GM21825 (cell line): ENCODE measurements at regions not wholly inside any gene's neighbourhood (a gene's known extent, or its start where the extent isn't known, plus 50 kb on each side); places are given as distances from the start of the nearest gene placed in this dataset.
"Not testable (repeated sequence)": the region's sequence is repeated elsewhere in the genome, so short reads cannot be mapped to it uniquely, and the experiment has no call there.

Experiments
- ATAC-seq: cut with Tn5 transposase; IDR thresholded peaks from one replicate; pipeline ENCODE4 v1.9.1; 2021; ENCODE audit warnings: mild to moderate bottlenecking, moderate library complexity; ENCODE audit not compliant: unreplicated experiment

GRCh38 chr9:65422966-65423690 is 138.1 kb upstream of the FOXD4L5 start:
- not testable (repeated sequence) for ATAC-seq

DNA sequence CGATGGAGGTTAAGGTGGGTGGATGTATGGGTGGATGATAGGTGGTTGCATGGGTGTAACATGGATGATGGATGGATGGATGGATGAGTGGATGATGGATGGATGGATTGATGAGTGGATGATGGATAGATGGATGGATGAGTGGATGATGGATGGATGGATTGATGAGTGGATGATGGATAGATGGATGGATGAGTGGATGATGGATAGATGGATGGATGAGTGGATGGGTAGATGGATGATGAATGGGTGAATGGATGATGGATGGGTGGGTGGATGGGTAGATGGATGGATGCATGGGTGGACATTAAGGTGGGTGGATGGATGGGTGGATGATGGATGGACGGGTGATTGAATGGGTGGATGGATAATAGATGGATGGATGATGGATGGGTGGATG is 136.5 kb upstream of the FOXD4L5 start:
- not testable (repeated sequence) for ATAC-seq

DNA sequence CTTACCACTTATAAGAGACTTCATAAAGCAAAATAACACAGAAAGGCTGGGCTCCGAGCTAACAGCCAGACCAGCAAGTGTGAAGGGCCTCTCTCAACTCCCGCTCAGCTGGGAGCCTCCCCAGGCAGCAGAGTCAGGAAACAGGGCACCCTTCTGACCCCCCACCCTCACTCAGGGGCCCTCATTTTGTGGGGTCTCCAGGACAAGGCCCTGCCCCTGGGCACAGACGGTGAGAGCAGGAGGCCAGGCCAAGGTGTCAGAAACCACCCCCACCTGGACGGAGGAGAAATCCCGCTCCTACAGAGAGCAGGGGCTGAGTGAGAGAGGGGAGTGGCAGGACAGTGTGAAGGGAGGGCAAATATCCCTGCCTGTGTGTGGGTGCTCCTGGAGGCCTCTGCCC is 135.8 kb upstream of the FOXD4L5 start:
- ATAC-seq: no peak

GRCh38 chr9:65418966-65419365 is 134.0 kb upstream of the FOXD4L5 start:
- not testable (repeated sequence) for ATAC-seq

GRCh38 chr9:65416948-65417347 is 131.9 kb upstream of the FOXD4L5 start:
- not testable (repeated sequence) for ATAC-seq

GRCh38 chr9:65414249-65414648 is 129.2 kb upstream of the FOXD4L5 start:
- ATAC-seq: not testable (repeated sequence)

- ATAC-seq: not testable (repeated sequence)
Observed at GRCh38 chr9:65413371-65413770, 128.4 kb upstream of the FOXD4L5 start.

- no peak for ATAC-seq
Observed at GRCh38 chr9:65411901-65412300, 126.9 kb upstream of the FOXD4L5 start.

- ATAC-seq: no peak
Observed at GRCh38 chr9:65411336-65411735, 126.3 kb upstream of the FOXD4L5 start.

- no peak for ATAC-seq
Observed at GRCh38 chr9:65410926-65411325, 125.9 kb upstream of the FOXD4L5 start.

DNA sequence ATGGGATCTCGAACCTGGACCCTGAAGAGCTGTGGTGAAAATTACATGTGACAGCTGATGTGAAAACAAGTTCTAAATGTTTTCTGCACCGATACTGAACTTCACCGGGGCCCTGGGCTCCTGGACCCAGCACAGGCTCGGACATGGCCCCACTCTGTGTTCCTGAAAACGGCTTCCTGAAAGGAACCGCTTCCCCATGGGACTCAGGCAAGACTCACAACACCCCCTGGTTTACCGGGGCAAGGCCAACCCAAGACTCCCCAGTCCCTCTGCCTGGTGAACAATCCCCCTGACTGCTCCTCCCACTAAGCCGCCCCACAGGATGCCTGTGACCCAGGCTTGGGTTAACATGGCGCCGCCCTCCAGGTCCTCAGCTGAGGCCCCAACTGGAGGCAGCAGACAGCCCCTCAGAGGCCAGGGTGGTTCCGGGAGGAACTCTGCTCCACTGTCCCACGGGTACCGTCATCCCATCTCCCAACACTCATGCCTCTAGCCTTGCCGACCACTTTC is 124.5 kb upstream of the FOXD4L5 start:
- no peak for ATAC-seq

- not testable (repeated sequence) for ATAC-seq
Observed at GRCh38 chr9:65408806-65409205, 123.8 kb upstream of the FOXD4L5 start.

DNA sequence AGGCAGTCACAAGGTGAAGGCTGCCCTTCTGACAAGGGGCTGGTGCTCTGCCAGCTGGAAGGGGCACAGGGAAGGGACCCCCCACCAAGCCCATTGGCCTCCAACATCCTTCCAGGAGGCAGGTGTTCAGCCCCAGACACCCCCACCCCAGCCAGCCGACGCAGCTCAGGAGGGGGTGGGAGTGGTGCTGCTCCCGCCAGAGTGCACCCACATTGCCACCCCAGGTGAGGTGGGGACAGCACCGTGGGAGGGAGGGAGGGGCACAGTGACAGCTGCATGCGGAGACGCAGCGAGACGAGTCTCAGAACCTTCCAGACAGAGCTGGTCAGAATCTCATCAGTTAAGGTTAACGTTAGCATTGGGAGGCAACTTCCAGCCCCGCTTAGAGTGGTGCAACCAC is 121.6 kb upstream of the FOXD4L5 start:
- not testable (repeated sequence) for ATAC-seq

DNA sequence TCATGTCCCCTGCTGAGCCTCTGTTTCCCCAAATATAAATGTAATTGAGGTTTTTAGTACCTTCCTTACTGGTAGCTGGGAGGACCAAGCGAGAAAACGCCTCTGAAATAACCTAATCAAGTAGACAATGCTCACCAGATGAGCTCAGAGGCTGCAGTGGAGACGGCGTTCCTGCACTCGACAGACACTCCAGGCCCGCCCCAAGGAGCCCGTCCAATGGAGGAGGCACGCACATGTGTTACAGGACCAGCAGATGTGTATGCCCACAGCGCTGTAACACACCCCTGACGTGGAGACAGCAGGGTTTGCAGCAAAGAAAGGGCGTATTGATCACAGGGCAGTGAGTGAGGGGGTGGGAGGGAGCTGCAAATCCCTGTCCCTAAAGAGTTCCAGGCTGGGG is 120.8 kb upstream of the FOXD4L5 start:
- not testable (repeated sequence) for ATAC-seq

- no peak for ATAC-seq
Observed at GRCh38 chr9:65405253-65405652, 120.2 kb upstream of the FOXD4L5 start.

GRCh38 chr9:65404232-65405006 is 119.4 kb upstream of the FOXD4L5 start:
- no peak for ATAC-seq

DNA sequence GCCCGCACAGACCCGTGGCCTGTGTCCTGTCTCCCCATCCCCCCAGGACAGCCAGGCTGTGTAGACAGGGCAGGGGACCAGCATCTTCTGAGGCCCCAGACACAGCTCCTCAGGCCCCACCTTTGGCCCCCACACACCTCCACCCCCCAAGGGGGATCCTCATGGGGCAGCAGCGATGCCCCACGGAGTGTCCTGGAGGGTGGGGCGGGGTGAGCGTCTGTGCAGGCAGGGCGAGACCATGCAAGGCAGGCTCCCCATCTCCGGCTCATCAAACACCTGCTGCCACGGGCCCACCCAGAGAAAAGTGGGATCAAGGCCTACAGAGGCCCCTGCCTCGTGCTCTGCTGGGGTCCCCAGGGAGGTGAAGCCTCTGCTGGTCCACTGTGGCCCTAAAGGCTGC is 118.7 kb upstream of the FOXD4L5 start:
- no peak for ATAC-seq

DNA sequence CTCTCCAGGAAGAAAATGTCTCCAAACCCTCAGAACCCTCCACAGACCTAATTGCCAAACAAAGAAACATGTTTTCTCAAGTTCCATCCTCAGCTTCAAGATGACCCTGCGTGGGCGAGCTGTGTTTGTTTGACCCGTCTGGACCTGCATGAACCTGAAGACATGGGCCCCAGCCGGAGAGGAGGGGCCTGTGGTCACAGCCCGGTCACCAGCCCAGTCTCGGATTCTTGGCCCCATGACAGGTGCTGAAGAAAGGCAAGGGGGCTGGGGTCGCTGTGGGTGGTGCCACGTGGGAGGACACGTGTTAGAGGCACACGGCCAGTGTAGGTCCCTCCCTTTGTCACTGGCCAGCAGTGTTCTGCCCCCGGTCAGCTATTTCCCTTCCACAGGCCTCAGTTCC is 118.1 kb upstream of the FOXD4L5 start:
- not testable (repeated sequence) for ATAC-seq

GRCh38 chr9:65402206-65402870 is 117.3 kb upstream of the FOXD4L5 start:
- ATAC-seq: not testable (repeated sequence)

DNA sequence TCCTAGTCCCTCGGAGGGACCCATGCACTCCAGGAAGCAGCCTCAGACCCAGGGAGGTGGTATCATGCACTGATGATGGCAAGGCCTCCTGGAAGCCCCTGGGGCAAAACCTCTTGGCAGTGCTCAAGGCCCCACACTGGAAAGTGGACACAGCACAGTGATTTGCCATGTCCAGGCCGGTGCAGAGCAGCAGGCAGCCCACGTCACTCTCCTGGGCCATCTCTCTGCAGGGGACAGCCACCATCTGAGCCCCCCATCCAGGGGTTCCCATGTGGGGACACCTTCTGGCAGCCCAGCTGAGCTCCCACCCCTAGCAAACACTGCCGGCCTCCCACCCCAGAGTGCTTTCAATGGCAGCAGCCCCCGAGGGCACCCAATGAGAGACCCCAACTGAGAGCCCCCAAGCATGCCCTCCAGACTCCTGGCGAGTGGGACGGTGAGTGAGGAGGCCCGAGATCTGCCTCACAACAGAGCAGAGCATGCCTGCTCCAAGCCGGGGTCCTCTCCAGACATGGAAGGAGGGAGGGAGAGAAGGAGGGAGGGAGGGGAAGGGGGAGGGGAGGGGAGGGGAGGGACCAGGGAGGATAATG is 116.5 kb upstream of the FOXD4L5 start:
- ATAC-seq: not testable (repeated sequence)

GRCh38 chr9:65400886-65401285 is 115.9 kb upstream of the FOXD4L5 start:
- ATAC-seq: no peak
